NCI-H526 (cell line): ENCODE measurements at regions not wholly inside any gene's neighbourhood (a gene's known extent, or its start where the extent isn't known, plus 50 kb on each side); places are given as distances from the start of the nearest gene placed in this dataset.

ENCODE experiments used
- DNase-seq, 2 experiments: peaks; one replicate each; lab custom pipeline; 2025; lab: John Stamatoyannopoulos, UW

GRCh38 chr9:115986508-115986907 lies 167.1 kb upstream of the PAPPA start:
- DNase-seq = no peak

- no peak for DNase-seq
Measured at GRCh38 chr9:115988701-115989100, 164.9 kb upstream of the PAPPA start.

- no peak for DNase-seq
Measured at GRCh38 chr9:115989831-115990230, 163.8 kb upstream of the PAPPA start.

- no peak for DNase-seq
Measured at GRCh38 chr9:115992834-115993233, 160.8 kb upstream of the PAPPA start.

- DNase-seq = no peak
Measured at GRCh38 chr9:115997923-115998322, 155.7 kb upstream of the PAPPA start.

- DNase-seq = no peak
Measured at GRCh38 chr9:115998666-115999065, 154.9 kb upstream of the PAPPA start.

- DNase-seq = no peak
Measured at GRCh38 chr9:115999498-115999897, 154.1 kb upstream of the PAPPA start.

GRCh38 chr9:116000748-116001329 lies 152.8 kb upstream of the PAPPA start:
- DNase-seq = peak in 1 of 2 experiments; percentile 44

GRCh38 chr9:116002181-116002580 lies 151.4 kb upstream of the PAPPA start:
- DNase-seq = no peak

- no peak for DNase-seq
Measured at GRCh38 chr9:116002624-116003023, 151.0 kb upstream of the PAPPA start.

GRCh38 chr9:116003397-116003796 lies 150.2 kb upstream of the PAPPA start:
- no peak for DNase-seq

- DNase-seq = no peak
Measured at GRCh38 chr9:116005205-116005604, 148.4 kb upstream of the PAPPA start.

GRCh38 chr9:116007824-116008223 lies 145.8 kb upstream of the PAPPA start:
- no peak for DNase-seq

- DNase-seq = no peak
Measured at GRCh38 chr9:116008278-116008677, 145.3 kb upstream of the PAPPA start.

GRCh38 chr9:116009420-116009819 lies 144.2 kb upstream of the PAPPA start:
- no peak for DNase-seq

- DNase-seq = no peak
Measured at GRCh38 chr9:116015855-116016254, 137.7 kb upstream of the PAPPA start.

- DNase-seq = no peak
Measured at GRCh38 chr9:116020146-116020545, 133.4 kb upstream of the PAPPA start.

- no peak for DNase-seq
Measured at GRCh38 chr9:116020801-116021200, 132.8 kb upstream of the PAPPA start.

- DNase-seq = no peak
Measured at GRCh38 chr9:116027096-116027495, 126.5 kb upstream of the PAPPA start.

GRCh38 chr9:116027511-116027910 lies 126.1 kb upstream of the PAPPA start:
- no peak for DNase-seq

GRCh38 chr9:116027951-116028350 lies 125.6 kb upstream of the PAPPA start:
- DNase-seq = no peak

- DNase-seq = no peak
Measured at GRCh38 chr9:116030517-116030916, 123.1 kb upstream of the PAPPA start.

- no peak for DNase-seq
Measured at GRCh38 chr9:116032683-116033440, 120.7 kb upstream of the PAPPA start.

- no peak for DNase-seq
Measured at GRCh38 chr9:116039312-116039711, 114.3 kb upstream of the PAPPA start.
